ENCODE measurements at regions not wholly inside any gene's neighbourhood (a gene's known extent, or its start where the extent isn't known, plus 50 kb on each side); places are given as distances from the start of the nearest gene placed in this dataset.
"Not testable (repeated sequence)": the region's sequence is repeated elsewhere in the genome, so short reads cannot be mapped to it uniquely, and the experiment has no call there.

DNA sequence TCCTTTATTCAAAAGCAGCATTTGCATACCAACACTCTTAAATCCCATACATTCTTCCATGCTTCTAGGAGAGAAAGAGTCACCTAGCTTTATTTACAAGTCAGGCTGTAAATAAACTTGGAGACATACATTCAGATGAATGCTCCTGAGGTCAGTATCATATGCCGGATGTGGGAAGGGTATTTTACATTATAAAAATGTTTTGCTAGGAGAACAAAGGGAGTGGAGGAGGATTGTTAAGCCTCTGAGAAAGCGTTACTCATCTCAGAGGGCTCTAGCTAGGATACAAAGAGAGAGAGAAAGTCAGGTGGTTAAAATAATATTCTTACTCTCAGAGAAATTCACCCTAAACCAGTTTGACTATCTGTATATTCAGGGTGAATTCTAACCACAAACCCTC, 300.9 kb upstream of the NPSR1 start:
- Histone ChIP-seq H3K36me3 (no peaks in the 10 kb centered on the region), H3K4me3 (no peak overlapping the region), H3K27ac (no peak overlapping the region), H3K27me3 (replicated peaks; ENCODE audit: insufficient read depth) (no peaks in the 10 kb centered on the region), H3K9me3 (no peaks in the 10 kb centered on the region), H3K4me1 (replicated peaks) (no peaks in the 10 kb centered on the region)
- TF ChIP-seq, protein P1, sequence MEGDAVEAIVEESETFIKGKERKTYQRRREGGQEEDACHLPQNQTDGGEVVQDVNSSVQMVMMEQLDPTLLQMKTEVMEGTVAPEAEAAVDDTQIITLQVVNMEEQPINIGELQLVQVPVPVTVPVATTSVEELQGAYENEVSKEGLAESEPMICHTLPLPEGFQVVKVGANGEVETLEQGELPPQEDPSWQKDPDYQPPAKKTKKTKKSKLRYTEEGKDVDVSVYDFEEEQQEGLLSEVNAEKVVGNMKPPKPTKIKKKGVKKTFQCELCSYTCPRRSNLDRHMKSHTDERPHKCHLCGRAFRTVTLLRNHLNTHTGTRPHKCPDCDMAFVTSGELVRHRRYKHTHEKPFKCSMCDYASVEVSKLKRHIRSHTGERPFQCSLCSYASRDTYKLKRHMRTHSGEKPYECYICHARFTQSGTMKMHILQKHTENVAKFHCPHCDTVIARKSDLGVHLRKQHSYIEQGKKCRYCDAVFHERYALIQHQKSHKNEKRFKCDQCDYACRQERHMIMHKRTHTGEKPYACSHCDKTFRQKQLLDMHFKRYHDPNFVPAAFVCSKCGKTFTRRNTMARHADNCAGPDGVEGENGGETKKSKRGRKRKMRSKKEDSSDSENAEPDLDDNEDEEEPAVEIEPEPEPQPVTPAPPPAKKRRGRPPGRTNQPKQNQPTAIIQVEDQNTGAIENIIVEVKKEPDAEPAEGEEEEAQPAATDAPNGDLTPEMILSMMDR (IDR thresholded peaks at IDR 0.05), result no peak
- TF ChIP-seq POLR2A (IDR thresholded peaks at IDR 0.05) (no peak), POLR2AphosphoS5 (IDR thresholded peaks at IDR 0.05) (no peak)
- no peak for DNase-seq (ENCODE audit: low spot score)
- 56% methylated on average over 2 of the region's 2 CpGs for WGBS
- intact Hi-C loops (cut with DNase I), result no loop called here

DNA sequence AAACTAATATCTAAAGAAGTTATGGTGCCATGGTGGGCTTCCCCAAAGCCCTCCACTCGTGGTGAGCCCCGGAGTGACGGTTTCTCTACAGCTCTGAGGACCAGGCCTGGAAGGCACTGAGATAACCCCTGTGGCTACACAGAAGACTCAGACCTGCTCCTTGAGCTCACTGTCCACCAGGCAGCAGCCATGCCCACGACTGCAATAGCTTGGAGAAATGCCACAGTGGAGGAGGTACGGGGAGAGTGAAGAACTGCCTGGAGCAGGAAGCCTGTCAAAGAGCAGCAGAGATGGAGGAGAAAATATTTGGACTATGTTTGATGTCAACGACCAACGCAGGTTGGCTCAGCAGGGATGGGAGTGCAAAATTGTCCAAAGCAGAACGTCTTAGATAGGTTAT, 300.1 kb upstream of the NPSR1 start:
- TF ChIP-seq, protein P1 (IDR thresholded peaks at IDR 0.05), result no peak
- no peak for TF ChIP-seq POLR2AphosphoS5 (IDR thresholded peaks at IDR 0.05)
- TF ChIP-seq POLR2A (IDR thresholded peaks at IDR 0.05), result no peak
- DNase-seq (ENCODE audit: low spot score), result no peak
- Histone ChIP-seq H3K4me1 (replicated peaks) (no peaks in the 10 kb centered on the region), H3K27ac (no peak overlapping the region), H3K36me3 (no peaks in the 10 kb centered on the region), H3K27me3 (replicated peaks; ENCODE audit: insufficient read depth) (no peaks in the 10 kb centered on the region), H3K4me3 (no peak overlapping the region), H3K9me3 (no peaks in the 10 kb centered on the region)
- intact Hi-C loops (cut with DNase I), result no loop called here
- WGBS, result 80% methylated on average over 8 of the region's 8 CpGs

GRCh38 chr7:34358578-34358977, 299.4 kb upstream of the NPSR1 start:
- H3K36me3 ChIP-seq; H3K27me3 ChIP-seq (replicated peaks; ENCODE audit: insufficient read depth); H3K4me3 ChIP-seq; H3K4me1 ChIP-seq (replicated peaks); H3K27ac ChIP-seq; intact Hi-C loops (cut with DNase I); H3K9me3 ChIP-seq; DNase-seq (ENCODE audit: low spot score): not testable (repeated sequence)
- 92% methylated on average over 1 of the region's 1 CpG for WGBS

DNA sequence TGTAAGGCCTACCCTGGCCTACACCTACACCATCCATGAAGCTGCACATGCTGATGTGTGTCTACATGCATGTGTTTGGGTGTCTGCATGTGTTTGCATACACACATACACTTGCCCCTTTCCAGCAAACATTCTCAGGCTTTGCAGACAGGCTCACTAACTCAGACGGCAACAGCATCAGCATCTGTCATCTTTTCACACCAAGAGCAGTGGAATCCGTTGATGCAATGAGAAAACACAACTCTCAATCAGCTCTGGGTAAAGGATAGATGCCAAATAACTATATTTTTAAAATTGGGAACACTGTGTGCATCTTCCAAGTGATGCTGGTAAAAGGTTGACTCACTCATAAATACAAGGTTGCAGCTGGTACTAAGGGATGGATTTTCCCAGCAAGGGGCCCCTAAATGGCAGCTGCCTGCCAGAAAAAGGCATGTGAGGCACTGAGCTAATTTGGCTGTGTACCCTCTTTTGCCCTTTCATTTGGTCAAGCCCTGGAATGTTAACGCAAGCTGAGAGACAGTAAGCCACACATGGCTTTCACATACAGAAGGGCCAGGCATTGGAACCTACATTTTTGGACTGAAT, 296.3 kb upstream of the NPSR1 start:
- H3K4me3 ChIP-seq, result no peak overlapping the region
- TF ChIP-seq POLR2AphosphoS5 (IDR thresholded peaks at IDR 0.05) (no peak), POLR2A (IDR thresholded peaks at IDR 0.05) (no peak)
- TF ChIP-seq, protein P1 (IDR thresholded peaks at IDR 0.05), result no peak
- no peak for DNase-seq (ENCODE audit: low spot score)
- no peaks in the 10 kb centered on the region for H3K4me1 ChIP-seq (replicated peaks)
- H3K27ac ChIP-seq, result no peak overlapping the region
- no peaks in the 10 kb centered on the region for H3K36me3 ChIP-seq
- intact Hi-C loops (cut with DNase I), result no loop called here
- 58% methylated on average over 3 of the region's 3 CpGs for WGBS
- no peaks in the 10 kb centered on the region for H3K27me3 ChIP-seq (replicated peaks; ENCODE audit: insufficient read depth)
- no peaks in the 10 kb centered on the region for H3K9me3 ChIP-seq

DNA sequence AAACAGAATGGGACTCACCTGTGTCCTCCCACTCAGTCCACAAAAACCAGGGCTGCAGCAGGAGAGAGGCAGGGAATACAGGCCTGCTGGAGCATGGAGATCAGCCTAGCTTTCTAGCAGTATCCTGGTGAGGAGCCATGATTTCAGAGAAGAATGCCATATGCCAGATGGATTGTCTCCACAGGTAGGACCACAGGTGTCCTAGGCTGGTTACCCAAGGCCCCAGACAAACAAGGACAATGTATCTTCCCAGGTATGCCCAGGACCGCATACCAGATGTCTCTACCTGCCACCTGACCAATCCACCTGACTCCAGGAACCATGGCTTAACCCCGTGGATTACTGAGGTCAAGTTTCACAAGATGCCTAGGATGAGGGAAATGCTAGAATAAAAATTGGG, 295.4 kb upstream of the NPSR1 start:
- Histone ChIP-seq H3K9me3 (no peaks in the 10 kb centered on the region), H3K4me1 (replicated peaks) (no peaks in the 10 kb centered on the region), H3K4me3 (no peak overlapping the region), H3K27me3 (replicated peaks; ENCODE audit: insufficient read depth) (no peaks in the 10 kb centered on the region), H3K27ac (no peak overlapping the region), H3K36me3 (no peaks in the 10 kb centered on the region)
- intact Hi-C loops (cut with DNase I), result no loop called here
- WGBS, result 89% methylated on average over 2 of the region's 2 CpGs
- TF ChIP-seq POLR2AphosphoS5 (IDR thresholded peaks at IDR 0.05) (no peak), POLR2A (IDR thresholded peaks at IDR 0.05) (no peak)
- TF ChIP-seq, protein P1 (IDR thresholded peaks at IDR 0.05), result no peak
- DNase-seq (ENCODE audit: low spot score), result no peak

Data from prostate gland (tissue), 2 donors.